ENCODE measurements at regions not wholly inside any gene's neighbourhood (a gene's known extent, or its start where the extent isn't known, plus 50 kb on each side); places are given as distances from the start of the nearest gene placed in this dataset.

DNA sequence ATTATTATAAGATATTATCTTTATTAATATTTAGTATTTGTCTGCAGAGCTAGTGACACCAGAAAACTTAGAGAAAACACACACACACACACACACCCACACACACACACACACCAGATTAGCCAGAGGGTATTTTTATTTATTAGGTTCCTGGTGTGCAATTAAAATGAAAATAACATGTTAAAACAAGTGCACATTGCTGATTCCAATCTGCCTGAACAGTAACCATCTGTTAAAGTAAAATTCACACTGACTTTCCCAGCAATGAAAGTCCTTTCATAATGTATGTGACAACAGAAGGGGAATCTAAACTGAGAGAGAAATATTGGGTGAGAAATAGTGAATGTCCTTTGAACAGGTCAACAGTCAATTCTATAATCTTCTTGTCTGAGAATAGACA lies 2323.5 kb upstream of the ACO1 start:
- Histone ChIP-seq H3K9ac (ENCODE audit: insufficient read depth in 1 of 2, low read depth in 2 of 2, low read length in 2 of 2) (no peak overlapping the region), H3K4me2 (ENCODE audit: insufficient read depth, low read length) (no peak overlapping the region), H3K27ac (ENCODE audit: extremely low read depth, low read depth, low read length) (no peak overlapping the region), H3K27me3 (ENCODE audit: control insufficient read depth in 2 of 2, insufficient read depth in 2 of 2, low read length in 2 of 2) (no peaks in the 10 kb centered on the region), H3K36me3 (ENCODE audit: control insufficient read depth, insufficient read depth, low read length) (no peaks in the 10 kb centered on the region), H4K20me1 (replicated peaks; ENCODE audit: control insufficient read depth, insufficient read depth, low read length) (no peaks in the 10 kb centered on the region), H3K9me3 (replicated peaks; ENCODE audit: control insufficient read depth, insufficient read depth, low read depth, low read length) (no peaks in the 10 kb centered on the region), H3K4me3 (no peak overlapping the region), H3K4me1 (replicated peaks in 1 of 2; ENCODE audit: control insufficient read depth in 2 of 2, insufficient read depth in 2 of 2, low read length in 2 of 2) (no peaks in the 10 kb centered on the region), H3K79me2 (ENCODE audit: control insufficient read depth, insufficient read depth, low read length) (no peaks in the 10 kb centered on the region), H2AFZ (ENCODE audit: low read depth, low read length) (no peak overlapping the region), H3K9me1 (ENCODE audit: control insufficient read depth, insufficient read depth, low read length) (no peaks in the 10 kb centered on the region)
- ATAC-seq (no peak), FAIRE-seq (no peak), DNase-seq (ENCODE audit: extremely low read depth in 1 of 4, low spot score in 3 of 4) (no peak)
- in situ Hi-C loops (cut with MboI): no loop called here
- BruUV-seq (replicated peaks): no TSS peak
- TF ChIP-seq FOXA1 (IDR thresholded peaks at IDR 0.05; ENCODE audit: borderline replicate concordance) (no peak), JUNB (CRISPR knock-in tag; conservative IDR thresholded peaks at IDR 0.05) (no peak), ARHGAP35 (IDR thresholded peaks at IDR 0.05; ENCODE audit: partially characterized antibody) (no peak), ZNF766 (CRISPR knock-in tag; conservative IDR thresholded peaks at IDR 0.05) (no peak), PHB (CRISPR knock-in tag; IDR thresholded peaks at IDR 0.05) (no peak), ZNF311 (CRISPR knock-in tag; IDR thresholded peaks at IDR 0.05) (no peak), RBFOX2 (IDR thresholded peaks at IDR 0.05; ENCODE audit: low read depth, low read length) (no peak), ZNF507 (tag; conservative IDR thresholded peaks at IDR 0.05) (no peak), BCOR (IDR thresholded peaks at IDR 0.05) (no peak), ZBTB7A (IDR thresholded peaks at IDR 0.05; ENCODE audit: borderline replicate concordance, control insufficient read depth, low read depth, low read length) (no peak), POLR2B (IDR thresholded peaks at IDR 0.05; ENCODE audit: low read depth, partially characterized antibody) (no peak), SIRT6 (IDR thresholded peaks at IDR 0.05; ENCODE audit: low read depth, low read length) (no peak), ZNF134 (CRISPR knock-in tag; conservative IDR thresholded peaks at IDR 0.05) (no peak), IFI16 (CRISPR knock-in tag; IDR thresholded peaks at IDR 0.05) (no peak), ARID1B (IDR thresholded peaks at IDR 0.05) (no peak), NFRKB (IDR thresholded peaks at IDR 0.05; ENCODE audit: low read depth) (no peak)
- TF ChIP-seq, protein P1, sequence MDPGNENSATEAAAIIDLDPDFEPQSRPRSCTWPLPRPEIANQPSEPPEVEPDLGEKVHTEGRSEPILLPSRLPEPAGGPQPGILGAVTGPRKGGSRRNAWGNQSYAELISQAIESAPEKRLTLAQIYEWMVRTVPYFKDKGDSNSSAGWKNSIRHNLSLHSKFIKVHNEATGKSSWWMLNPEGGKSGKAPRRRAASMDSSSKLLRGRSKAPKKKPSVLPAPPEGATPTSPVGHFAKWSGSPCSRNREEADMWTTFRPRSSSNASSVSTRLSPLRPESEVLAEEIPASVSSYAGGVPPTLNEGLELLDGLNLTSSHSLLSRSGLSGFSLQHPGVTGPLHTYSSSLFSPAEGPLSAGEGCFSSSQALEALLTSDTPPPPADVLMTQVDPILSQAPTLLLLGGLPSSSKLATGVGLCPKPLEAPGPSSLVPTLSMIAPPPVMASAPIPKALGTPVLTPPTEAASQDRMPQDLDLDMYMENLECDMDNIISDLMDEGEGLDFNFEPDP (CRISPR knock-in tag; IDR thresholded peaks at IDR 0.05): no peak
- CTCF ChIA-PET (ENCODE audit: low intra/inter-chr PET ratio): no interaction called here
- POLR2A ChIA-PET: no interaction called here
- intact Hi-C loops (cut with micrococcal nuclease): no loop called here

All from K562 (cell line).